Upper lobe of right lung (tissue), 1 donor: ENCODE measurements at regions not wholly inside any gene's neighbourhood (a gene's known extent, or its start where the extent isn't known, plus 50 kb on each side); places are given as distances from the start of the nearest gene placed in this dataset.

Experiments used
- ATAC-seq: fragments of 200-7000 bp; cut with Tn5 transposase; one replicate; pipeline ENCODE4 v1.9.1; 2020; ENCODE audit warnings: mild to moderate bottlenecking, moderate library complexity
- DNase-seq: peaks from one replicate; pipeline ENCODE4 v3.0.0-alpha.2; 2020
- H3K27ac ChIP-seq: fragments of 200-600 bp; one replicate; pipeline ENCODE4 v1.8.0; 2022
- H3K27me3 ChIP-seq: fragments of 200-600 bp; one replicate; pipeline ENCODE4 v1.8.0; 2022; ENCODE audit warnings: mild to moderate bottlenecking
- H3K36me3 ChIP-seq: fragments of 200-600 bp; one replicate; pipeline ENCODE4 v1.8.0; 2022
- H3K4me1 ChIP-seq: fragments of 200-600 bp; one replicate; pipeline ENCODE4 v1.8.0; 2022
- H3K4me3 ChIP-seq: fragments of 200-600 bp; one replicate; pipeline ENCODE4 v1.8.0; 2022; ENCODE audit warnings: mild to moderate bottlenecking
- H3K9me3 ChIP-seq: fragments of 200-600 bp; one replicate; pipeline ENCODE4 v1.8.0; 2022
- intact Hi-C: fragments of 100-400 bp; cut with DNase I; formaldehyde crosslinking; loops from one replicate; pipeline ENCODE4 v1.11.0; 2022
- TF ChIP-seq, protein P1 (sequence below): fragments of 200-600 bp; IDR thresholded peaks from one replicate; pipeline ENCODE4 v1.8.0; 2022; ENCODE audit warnings: antibody characterized with exemption
- donor health status: DM: no; HTN: yes; CAD: no; lungs with severe emphysema.

DNA sequence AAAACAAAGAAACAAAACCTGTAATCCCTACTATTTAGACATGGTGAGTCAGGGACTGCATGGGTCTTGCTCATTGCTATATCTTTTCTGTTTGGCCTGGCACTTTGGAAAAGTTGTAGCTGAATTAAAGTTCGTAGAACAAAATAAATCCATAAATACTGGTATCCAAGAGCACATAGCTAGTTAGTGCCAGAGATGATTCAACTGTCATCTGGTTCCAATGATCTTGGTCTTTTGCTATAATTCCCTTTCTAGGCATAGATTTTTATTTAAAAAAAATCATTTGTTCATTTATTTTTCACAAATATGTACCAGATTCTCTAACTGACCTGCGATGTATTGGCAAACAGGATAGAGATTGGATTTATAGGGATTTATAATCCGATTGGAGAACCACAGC is 1436.1 kb upstream of the GOT2 start:
- TF ChIP-seq, protein P1, sequence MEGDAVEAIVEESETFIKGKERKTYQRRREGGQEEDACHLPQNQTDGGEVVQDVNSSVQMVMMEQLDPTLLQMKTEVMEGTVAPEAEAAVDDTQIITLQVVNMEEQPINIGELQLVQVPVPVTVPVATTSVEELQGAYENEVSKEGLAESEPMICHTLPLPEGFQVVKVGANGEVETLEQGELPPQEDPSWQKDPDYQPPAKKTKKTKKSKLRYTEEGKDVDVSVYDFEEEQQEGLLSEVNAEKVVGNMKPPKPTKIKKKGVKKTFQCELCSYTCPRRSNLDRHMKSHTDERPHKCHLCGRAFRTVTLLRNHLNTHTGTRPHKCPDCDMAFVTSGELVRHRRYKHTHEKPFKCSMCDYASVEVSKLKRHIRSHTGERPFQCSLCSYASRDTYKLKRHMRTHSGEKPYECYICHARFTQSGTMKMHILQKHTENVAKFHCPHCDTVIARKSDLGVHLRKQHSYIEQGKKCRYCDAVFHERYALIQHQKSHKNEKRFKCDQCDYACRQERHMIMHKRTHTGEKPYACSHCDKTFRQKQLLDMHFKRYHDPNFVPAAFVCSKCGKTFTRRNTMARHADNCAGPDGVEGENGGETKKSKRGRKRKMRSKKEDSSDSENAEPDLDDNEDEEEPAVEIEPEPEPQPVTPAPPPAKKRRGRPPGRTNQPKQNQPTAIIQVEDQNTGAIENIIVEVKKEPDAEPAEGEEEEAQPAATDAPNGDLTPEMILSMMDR, result no peak
- no peak overlapping the region for H3K27ac ChIP-seq
- no peaks in the 10 kb centered on the region for H3K36me3 ChIP-seq
- no peaks in the 10 kb centered on the region for H3K27me3 ChIP-seq
- no peak overlapping the region for H3K4me3 ChIP-seq
- no peak for DNase-seq
- intact Hi-C loops, result no loop called here
- H3K4me1 ChIP-seq, result no peaks in the 10 kb centered on the region
- no peak for ATAC-seq
- H3K9me3 ChIP-seq, result no peaks in the 10 kb centered on the region

DNA sequence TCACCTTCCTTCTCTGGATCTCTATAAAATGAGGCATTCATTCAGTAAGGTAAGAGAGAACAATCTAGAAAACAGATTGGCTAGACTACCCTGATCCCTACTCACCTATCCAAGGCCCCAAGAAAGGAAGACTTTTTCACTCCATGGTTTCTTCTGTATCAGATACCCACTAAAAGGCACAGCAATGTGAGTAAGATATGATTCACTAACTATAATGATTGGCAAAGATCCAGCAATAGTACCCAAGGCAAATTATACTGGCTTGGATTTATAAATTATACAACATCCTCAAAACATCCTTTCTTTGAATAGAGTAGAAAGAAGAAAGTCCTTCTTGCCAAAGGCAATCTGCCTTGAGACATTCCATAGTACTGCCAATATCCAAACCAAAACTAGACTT is 1432.0 kb upstream of the GOT2 start:
- no peak overlapping the region for H3K4me3 ChIP-seq
- DNase-seq (no peak), ATAC-seq (no peak)
- no peaks in the 10 kb centered on the region for H3K4me1 ChIP-seq
- no peak overlapping the region for H3K27ac ChIP-seq
- no peaks in the 10 kb centered on the region for H3K27me3 ChIP-seq
- H3K9me3 ChIP-seq, result no peaks in the 10 kb centered on the region
- no peaks in the 10 kb centered on the region for H3K36me3 ChIP-seq
- TF ChIP-seq, protein P1, result no peak
- intact Hi-C loops, result no loop called here

DNA sequence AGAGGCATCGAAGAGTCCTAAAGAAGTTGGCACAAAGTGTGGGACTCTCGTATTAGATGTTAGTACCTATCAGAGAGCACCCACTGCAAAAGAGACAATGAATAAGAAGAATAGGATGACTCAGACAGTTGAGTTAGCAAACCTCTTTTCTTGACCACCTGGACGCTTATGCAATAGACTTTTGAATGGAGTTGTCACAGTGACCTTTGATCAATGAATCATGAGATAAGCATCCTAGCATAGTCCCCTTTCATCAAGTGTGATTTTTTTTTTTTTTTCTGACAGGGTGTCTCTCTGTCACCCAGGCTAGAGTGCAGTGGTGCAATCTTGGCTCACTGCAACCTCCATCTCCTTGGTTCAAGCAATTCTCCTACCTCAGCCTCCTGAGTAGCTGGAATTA is 1417.9 kb upstream of the GOT2 start:
- no peaks in the 10 kb centered on the region for H3K36me3 ChIP-seq
- intact Hi-C loops, result no loop called here
- no peak for DNase-seq
- no peak for ATAC-seq
- H3K27ac ChIP-seq, result no peak overlapping the region
- TF ChIP-seq, protein P1, result no peak
- H3K4me3 ChIP-seq, result no peak overlapping the region
- H3K27me3 ChIP-seq, result no peaks in the 10 kb centered on the region
- no peaks in the 10 kb centered on the region for H3K4me1 ChIP-seq
- no peaks in the 10 kb centered on the region for H3K9me3 ChIP-seq

DNA sequence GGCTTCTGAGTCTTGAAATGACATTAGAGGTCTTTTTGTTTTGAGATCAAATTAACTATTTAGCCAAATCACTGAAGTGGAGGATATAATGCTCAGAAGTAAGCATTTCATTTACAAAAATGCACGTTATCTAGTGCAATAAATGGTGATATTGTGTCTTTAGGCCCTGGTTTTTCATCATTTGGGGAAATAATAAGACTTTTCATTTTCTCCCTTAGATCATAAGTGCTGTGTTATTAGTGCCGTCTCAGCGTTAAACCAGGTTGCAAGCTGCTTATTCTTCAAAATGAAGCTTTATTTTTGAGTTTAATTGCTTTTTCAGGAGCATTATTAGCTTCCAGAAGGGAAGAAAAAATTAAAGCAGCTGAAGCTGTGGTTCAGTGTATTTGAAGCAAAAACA is 1416.8 kb upstream of the GOT2 start:
- no peaks in the 10 kb centered on the region for H3K27me3 ChIP-seq
- no peak overlapping the region for H3K4me3 ChIP-seq
- ATAC-seq, result no peak
- TF ChIP-seq, protein P1, result no peak
- no peak overlapping the region for H3K27ac ChIP-seq
- no peaks in the 10 kb centered on the region for H3K4me1 ChIP-seq
- H3K36me3 ChIP-seq, result no peaks in the 10 kb centered on the region
- no peaks in the 10 kb centered on the region for H3K9me3 ChIP-seq
- intact Hi-C loops, result no loop called here
- no peak for DNase-seq

DNA sequence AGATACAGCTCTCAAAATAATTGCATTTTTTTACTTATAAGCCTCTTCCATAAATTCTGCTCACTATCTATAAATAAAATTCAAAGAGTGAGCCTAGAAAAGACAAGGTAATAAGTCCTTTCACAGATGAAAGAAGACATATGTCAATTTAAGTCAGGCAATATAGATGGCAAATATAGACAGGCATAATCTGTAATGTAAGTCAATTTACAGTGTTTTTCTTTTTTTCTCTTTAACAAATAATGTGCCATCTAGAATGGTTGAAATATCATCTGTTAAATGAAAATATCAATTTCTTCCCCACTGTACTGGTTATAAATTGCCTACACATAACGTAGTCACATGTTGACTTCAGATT is 1409.2 kb upstream of the GOT2 start:
- H3K27ac ChIP-seq, result no peak overlapping the region
- H3K4me1 ChIP-seq, result no peaks in the 10 kb centered on the region
- no peak overlapping the region for H3K4me3 ChIP-seq
- no peak for DNase-seq
- no peaks in the 10 kb centered on the region for H3K27me3 ChIP-seq
- TF ChIP-seq, protein P1, result no peak
- intact Hi-C loops, result no loop called here
- H3K9me3 ChIP-seq, result no peaks in the 10 kb centered on the region
- no peak for ATAC-seq
- no peaks in the 10 kb centered on the region for H3K36me3 ChIP-seq

DNA sequence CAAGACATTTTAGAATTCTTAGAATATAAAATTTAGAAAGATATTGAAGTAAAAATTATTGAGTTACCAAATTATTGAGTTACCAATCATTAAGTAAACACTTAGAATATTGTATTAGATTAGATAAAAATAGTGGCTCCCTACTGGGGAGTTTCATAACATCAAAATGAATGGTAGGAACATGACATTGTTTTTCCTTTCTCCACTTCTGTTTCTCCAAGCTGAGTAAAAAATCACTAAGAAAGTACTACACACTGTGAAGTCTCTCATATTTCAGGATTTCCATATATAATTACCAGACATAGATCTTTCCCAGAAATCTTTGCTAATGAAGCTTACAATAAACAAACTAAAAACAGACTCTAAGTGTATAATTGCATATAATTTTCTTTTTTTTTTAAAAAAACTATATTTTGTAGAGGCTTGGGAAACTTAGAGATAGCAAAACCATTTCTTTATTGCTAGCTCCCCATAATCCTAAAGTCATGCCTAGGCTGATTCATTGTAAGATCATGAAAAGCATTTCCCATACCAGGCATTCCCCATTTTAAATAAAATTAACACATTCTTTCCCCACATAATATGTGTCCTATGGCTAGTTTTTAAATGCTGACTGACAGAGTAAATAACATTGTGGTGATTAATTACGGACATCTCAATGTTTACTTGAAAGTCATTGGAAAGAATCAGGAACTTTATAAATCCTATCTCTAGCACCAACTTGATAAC is 1408.7 kb upstream of the GOT2 start:
- ATAC-seq, result no peak
- no peaks in the 10 kb centered on the region for H3K9me3 ChIP-seq
- TF ChIP-seq, protein P1, result no peak
- H3K27ac ChIP-seq, result no peak overlapping the region
- no peaks in the 10 kb centered on the region for H3K4me1 ChIP-seq
- intact Hi-C loops, result no loop called here
- no peak overlapping the region for H3K4me3 ChIP-seq
- DNase-seq, result no peak
- no peaks in the 10 kb centered on the region for H3K27me3 ChIP-seq
- no peaks in the 10 kb centered on the region for H3K36me3 ChIP-seq
